Uterus (tissue), 2 donors: ENCODE measurements at regions not wholly inside any gene's neighbourhood (a gene's known extent, or its start where the extent isn't known, plus 50 kb on each side); places are given as distances from the start of the nearest gene placed in this dataset.

Experiments used
- POLR2A ChIP-seq, 2 donors: fragments of 450-650 bp; IDR thresholded peaks; one replicate each; pipeline ENCODE4 v1.6.1; 2016; ENCODE audit warnings: antibody characterized with exemption in 2 of 2, mild to moderate bottlenecking in 1 of 2, moderate library complexity in 1 of 2
- TF ChIP-seq, protein P1 (sequence below), 4 experiments: fragments of 200-600 bp in 2 of 4; fragments of 450-650 bp in 2 of 4; sonication (generic) in 2 of 4; IDR thresholded peaks; one replicate each; pipeline ENCODE4 v1.5.1; 2016 to 2019; ENCODE audit warnings: antibody characterized with exemption in 4 of 4, mild to moderate bottlenecking in 2 of 4, moderate library complexity in 1 of 4

DNA sequence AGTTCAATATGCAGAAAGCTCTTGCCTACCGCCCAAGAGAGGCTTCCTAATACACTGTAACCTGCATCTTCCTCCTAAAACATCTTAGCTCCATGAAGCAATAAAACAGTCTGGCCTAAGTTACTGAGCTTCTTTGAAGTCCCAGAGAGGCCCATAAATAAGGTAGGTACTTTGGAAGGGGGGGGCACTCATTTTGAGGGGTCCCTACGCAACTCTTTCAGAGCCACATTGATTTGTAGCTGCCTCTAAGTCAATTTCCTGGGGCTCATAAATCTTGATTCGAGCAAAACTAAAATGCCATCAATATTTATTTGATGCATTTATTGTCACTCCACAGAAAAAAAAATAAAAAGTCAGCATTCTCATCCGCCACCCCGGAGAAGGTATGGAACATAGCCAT lies 60.4 kb upstream of the SIX2 start:
- TF ChIP-seq, protein P1, sequence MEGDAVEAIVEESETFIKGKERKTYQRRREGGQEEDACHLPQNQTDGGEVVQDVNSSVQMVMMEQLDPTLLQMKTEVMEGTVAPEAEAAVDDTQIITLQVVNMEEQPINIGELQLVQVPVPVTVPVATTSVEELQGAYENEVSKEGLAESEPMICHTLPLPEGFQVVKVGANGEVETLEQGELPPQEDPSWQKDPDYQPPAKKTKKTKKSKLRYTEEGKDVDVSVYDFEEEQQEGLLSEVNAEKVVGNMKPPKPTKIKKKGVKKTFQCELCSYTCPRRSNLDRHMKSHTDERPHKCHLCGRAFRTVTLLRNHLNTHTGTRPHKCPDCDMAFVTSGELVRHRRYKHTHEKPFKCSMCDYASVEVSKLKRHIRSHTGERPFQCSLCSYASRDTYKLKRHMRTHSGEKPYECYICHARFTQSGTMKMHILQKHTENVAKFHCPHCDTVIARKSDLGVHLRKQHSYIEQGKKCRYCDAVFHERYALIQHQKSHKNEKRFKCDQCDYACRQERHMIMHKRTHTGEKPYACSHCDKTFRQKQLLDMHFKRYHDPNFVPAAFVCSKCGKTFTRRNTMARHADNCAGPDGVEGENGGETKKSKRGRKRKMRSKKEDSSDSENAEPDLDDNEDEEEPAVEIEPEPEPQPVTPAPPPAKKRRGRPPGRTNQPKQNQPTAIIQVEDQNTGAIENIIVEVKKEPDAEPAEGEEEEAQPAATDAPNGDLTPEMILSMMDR (IDR thresholded peaks at IDR 0.05), result no peak
- no peak for TF ChIP-seq POLR2A (IDR thresholded peaks at IDR 0.05)
